IMR-90 (cell line): ENCODE measurements at regions not wholly inside any gene's neighbourhood (a gene's known extent, or its start where the extent isn't known, plus 50 kb on each side); places are given as distances from the start of the nearest gene placed in this dataset.

Experiments
- ATAC-seq: fragments of 200-7000 bp; cut with Tn5 transposase; 2 replicates; pipeline ENCODE4 v1.9.1; 2020; ENCODE audit warnings: low read depth, mild to moderate bottlenecking, moderate library complexity
- BruUV-seq: library from RNA; stranded (reverse); fragments of 400-500 nt; replicated peaks from 2 replicates; lab custom pipeline; 2021; lab: Mats Ljungman, UMichigan
- CTCF ChIA-PET: fragments of 300-600 bp; formaldehyde crosslinking; extraction: SDS; loops from one replicate; lab custom pipeline; 2021; ENCODE audit warnings: antibody characterized with exemption; lab: Yijun Ruan, JAX
- POLR2A ChIA-PET: fragments of 300-600 bp; sonication (Branson Sonifier 250); formaldehyde crosslinking; loops from one replicate; lab custom pipeline; 2022; ENCODE audit warnings: antibody characterized with exemption; ENCODE audit not compliant: unreplicated experiment; lab: Charles Lee
- DNase-seq: peaks from one replicate; pipeline ENCODE4 v3.0.0; 2013
- H2AFZ ChIP-seq: replicated peaks from 2 replicates; pipeline ENCODE3; 2013; ENCODE audit warnings: low read length, mild to moderate bottlenecking; ENCODE audit not compliant: poor library complexity
- H2AK5ac ChIP-seq: 2 replicates; pipeline ENCODE4 v1.6.1; 2013; ENCODE audit warnings: low read depth, low read length, inconsistent platforms
- H2AK9ac ChIP-seq: replicated peaks from 2 replicates; pipeline ENCODE3; 2013; ENCODE audit warnings: mild to moderate bottlenecking, low read depth, low read length, moderate library complexity; ENCODE audit not compliant: poor library complexity
- H2BK120ac ChIP-seq: 2 replicates; pipeline ENCODE4 v1.6.1; 2013; ENCODE audit warnings: low read depth, low read length, inconsistent platforms
- H2BK15ac ChIP-seq: 3 replicates; pipeline ENCODE4 v1.6.1; 2013; ENCODE audit warnings: low read depth, low read length, inconsistent platforms
- H2BK20ac ChIP-seq: 2 replicates; pipeline ENCODE4 v1.6.1; 2013; ENCODE audit warnings: low read depth, mild to moderate bottlenecking, inconsistent platforms, low read length, moderate library complexity
- H2BK5ac ChIP-seq: 2 replicates; pipeline ENCODE4 v1.6.1; 2013; ENCODE audit warnings: mild to moderate bottlenecking, low read depth, low read length, inconsistent platforms; ENCODE audit not compliant: poor library complexity, severe bottlenecking
- H3K14ac ChIP-seq: replicated peaks from 2 replicates; pipeline ENCODE4 v1.6.1; 2013; ENCODE audit warnings: low read depth, low read length, inconsistent platforms
- H3K18ac ChIP-seq: 2 replicates; pipeline ENCODE4 v1.6.1; 2013; ENCODE audit warnings: low read depth, low read length, control low read depth
- H3K23ac ChIP-seq: 2 replicates; pipeline ENCODE4 v1.6.1; 2013; ENCODE audit warnings: low read depth, low read length, inconsistent platforms
- H3K27ac ChIP-seq: 2 replicates; pipeline ENCODE4 v1.5.1; 2013; ENCODE audit warnings: mild to moderate bottlenecking, control low read depth, low read length; ENCODE audit not compliant: insufficient read depth
- H3K27me3 ChIP-seq: 2 replicates; pipeline ENCODE4 v1.6.1; 2013; ENCODE audit warnings: low read length; ENCODE audit not compliant: control insufficient read depth, insufficient read depth
- H3K36me3 ChIP-seq: 2 replicates; pipeline ENCODE4 v1.6.1; 2013; ENCODE audit warnings: low read length, mixed read lengths; ENCODE audit not compliant: control insufficient read depth, insufficient read depth
- H3K4ac ChIP-seq: 2 replicates; pipeline ENCODE4 v1.6.1; 2013; ENCODE audit warnings: low read depth, low read length, inconsistent platforms
- H3K4me1 ChIP-seq: 2 replicates; pipeline ENCODE4 v1.6.1; 2013; ENCODE audit warnings: low read length, mixed read lengths; ENCODE audit not compliant: control insufficient read depth, insufficient read depth
- H3K4me2 ChIP-seq: 2 replicates; pipeline ENCODE4 v1.6.1; 2013; ENCODE audit warnings: low read depth, mild to moderate bottlenecking, control low read depth, low read length, moderate library complexity
- H3K4me3 ChIP-seq: 2 replicates; pipeline ENCODE4 v1.5.1; 2013; ENCODE audit warnings: low read depth, mild to moderate bottlenecking, control low read depth, low read length, moderate library complexity; ENCODE audit not compliant: insufficient read depth
- H3K56ac ChIP-seq: 2 replicates; pipeline ENCODE4 v1.6.1; 2013; ENCODE audit warnings: low read length, inconsistent platforms; ENCODE audit not compliant: insufficient read depth; ENCODE audit errors: extremely low read depth
- H3K79me1 ChIP-seq, 2 experiments: 2 replicates each; pipeline ENCODE4 v1.6.1; 2013; ENCODE audit warnings: low read length in 2 of 2, inconsistent platforms in 1 of 2, low read depth in 1 of 2
- H3K9ac ChIP-seq: 2 replicates; pipeline ENCODE4 v1.6.1; 2013; ENCODE audit warnings: low read depth, low read length, control low read depth
- H3K9me1 ChIP-seq: 2 replicates; pipeline ENCODE4 v1.6.1; 2013; ENCODE audit warnings: low read length, inconsistent platforms; ENCODE audit not compliant: insufficient read depth
- H3K9me3 ChIP-seq: 2 replicates; pipeline ENCODE4 v1.6.1; 2013; ENCODE audit warnings: low read length; ENCODE audit not compliant: control insufficient read depth, insufficient read depth
- H4K20me1 ChIP-seq: 2 replicates; pipeline ENCODE4 v1.6.1; 2013; ENCODE audit warnings: low read length, inconsistent platforms; ENCODE audit not compliant: insufficient read depth
- H4K5ac ChIP-seq: 2 replicates; pipeline ENCODE4 v1.6.1; 2013; ENCODE audit warnings: mild to moderate bottlenecking, low read depth, low read length, control low read depth
- H4K8ac ChIP-seq, 2 experiments: 2 replicates each; pipeline ENCODE4 v1.6.1; 2013; ENCODE audit warnings: low read depth in 2 of 2, low read length in 2 of 2, control low read depth in 1 of 2, inconsistent platforms in 1 of 2
- H4K91ac ChIP-seq: 2 replicates; pipeline ENCODE4 v1.6.1; 2013; ENCODE audit warnings: low read depth, low read length, inconsistent platforms; ENCODE audit not compliant: insufficient read depth
- BHLHE40 ChIP-seq: fragments of 150-350 bp; IDR thresholded peaks from 2 replicates; pipeline ENCODE4 v1.6.1; 2016; ENCODE audit warnings: mild to moderate bottlenecking, low read depth, low read length
- CEBPB ChIP-seq: IDR thresholded peaks from 2 replicates; pipeline ENCODE4 v1.6.1; 2012; ENCODE audit warnings: low read depth, low read length, improper control_type of control experiment
- CHD1 ChIP-seq: IDR thresholded peaks from 2 replicates; pipeline ENCODE4 v1.6.1; 2012; ENCODE audit warnings: low read depth, low read length, improper control_type of control experiment
- CTCF ChIP-seq: conservative IDR thresholded peaks from 2 replicates; pipeline ENCODE4 v1.5.1; 2012; ENCODE audit warnings: mild to moderate bottlenecking, low read depth, low read length, improper control_type of control experiment
- ELK1 ChIP-seq: fragments of 150-350 bp; IDR thresholded peaks from 2 replicates; pipeline ENCODE4 v1.6.1; 2016; ENCODE audit warnings: low read depth, mild to moderate bottlenecking, low read length, moderate library complexity, borderline replicate concordance
- FOS ChIP-seq: fragments of 150-350 bp; IDR thresholded peaks from 2 replicates; pipeline ENCODE4 v1.6.1; 2016; ENCODE audit warnings: low read depth, low read length
- MAFK ChIP-seq: IDR thresholded peaks from 2 replicates; pipeline ENCODE4 v1.6.1; 2012; ENCODE audit warnings: low read depth, low read length, improper control_type of control experiment
- MAZ ChIP-seq: IDR thresholded peaks from 2 replicates; pipeline ENCODE4 v1.6.1; 2012; ENCODE audit warnings: low read depth, mild to moderate bottlenecking, low read length, improper control_type of control experiment, moderate library complexity, borderline replicate concordance
- MXI1 ChIP-seq: IDR thresholded peaks from 2 replicates; pipeline ENCODE4 v1.6.1; 2012; ENCODE audit warnings: low read depth, mild to moderate bottlenecking, low read length, moderate library complexity, borderline replicate concordance
- NFE2L2 ChIP-seq: fragments of 150-350 bp; IDR thresholded peaks from 2 replicates; pipeline ENCODE4 v1.6.1; 2016; ENCODE audit warnings: low read depth, mild to moderate bottlenecking, low read length
- POLR2A ChIP-seq: IDR thresholded peaks from 2 replicates; pipeline ENCODE4 v1.6.1; 2012; ENCODE audit warnings: mild to moderate bottlenecking, low read depth, low read length
- RAD21 ChIP-seq: IDR thresholded peaks from 2 replicates; pipeline ENCODE4 v1.6.1; 2012; ENCODE audit warnings: low read length, improper control_type of control experiment
- RCOR1 ChIP-seq: IDR thresholded peaks from 2 replicates; pipeline ENCODE4 v1.6.1; 2012; ENCODE audit warnings: mild to moderate bottlenecking, low read length, improper control_type of control experiment; ENCODE audit not compliant: insufficient replicate concordance
- RFX5 ChIP-seq: IDR thresholded peaks from 2 replicates; pipeline ENCODE4 v1.8.0; 2012; ENCODE audit warnings: low read depth, mild to moderate bottlenecking, low read length, moderate library complexity
- SMC3 ChIP-seq: fragments of 150-350 bp; IDR thresholded peaks from 2 replicates; pipeline ENCODE4 v1.6.1; 2016; ENCODE audit warnings: low read depth, mild to moderate bottlenecking, antibody characterized with exemption, low read length, moderate library complexity
- USF2 ChIP-seq: fragments of 150-350 bp; IDR thresholded peaks from 2 replicates; pipeline ENCODE4 v1.6.1; 2017; ENCODE audit warnings: mild to moderate bottlenecking, antibody characterized with exemption, low read length, low read depth
- WGBS, 2 experiments: methylation state at CpG; one replicate each; pipeline versions ENCODE4 v1.1.5 to v1.1.7; 2013; ENCODE audit warnings: missing lambda C conversion rate in 2 of 2; ENCODE audit not compliant: insufficient read length in 1 of 2; ENCODE audit errors: extremely low coverage in 2 of 2; 5-methylcytosine and 5-hydroxymethylcytosine counted together
- dilution Hi-C: fragments of 300-500 bp; cut with HindIII; formaldehyde crosslinking; loops from one replicate; pipeline ENCODE4 v1.14.3; 2018; ENCODE audit warnings: low sequenced_read_pairs; ENCODE audit not compliant: unreplicated experiment
- in situ Hi-C: fragments of 300-500 bp; cut with MboI; formaldehyde crosslinking; loops from 3 replicates; pipeline ENCODE4 v1.14.3; 2019; ENCODE audit warnings: low sequenced_read_pairs, inconsistent platforms, mixed read lengths
- intact Hi-C: fragments of 100-400 bp; cut with micrococcal nuclease; formaldehyde crosslinking; loops from 2 replicates; pipeline ENCODE4 v1.10.0; 2022

DNA sequence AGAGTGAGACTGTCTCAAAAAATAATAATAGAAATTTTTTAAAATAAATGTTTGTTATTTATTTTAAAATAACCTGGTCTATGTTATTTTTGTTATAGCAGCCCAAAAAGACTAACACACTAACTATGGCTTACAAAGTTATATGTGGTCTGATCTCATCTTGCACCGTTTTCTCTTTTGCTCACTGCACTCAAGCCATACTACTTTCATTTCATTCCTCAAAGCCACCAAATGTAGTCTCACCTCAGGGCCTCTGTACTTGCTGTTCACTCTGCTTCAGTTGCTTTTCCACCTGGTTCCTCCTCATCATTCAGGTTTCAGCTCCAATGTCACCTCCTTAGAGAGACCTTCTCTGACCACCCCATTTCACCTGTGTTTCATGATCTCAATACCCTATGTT, 55.2 kb upstream of the MDM1 start:
- no peak for DNase-seq
- ATAC-seq, result no peak
- Histone ChIP-seq H3K9ac (no peak overlapping the region), H3K36me3 (no peaks in the 10 kb centered on the region), H3K4me1 (no peaks in the 10 kb centered on the region), H3K4me2 (no peak overlapping the region), H2AFZ (no peak overlapping the region), H3K14ac (no peak overlapping the region), H4K91ac (no peak overlapping the region), H2BK120ac (no peak overlapping the region), H3K23ac (no peak overlapping the region), H4K5ac (no peak overlapping the region), H2BK15ac (no peak overlapping the region), H3K9me1 (no peaks in the 10 kb centered on the region; the same call in 1 of the 2 replicates), H3K79me1 (no peaks in the 10 kb centered on the region), H3K18ac (no peak overlapping the region), H4K20me1 (no peaks in the 10 kb centered on the region), H3K27ac (no peak overlapping the region), H3K4me3 (no peak overlapping the region), H3K27me3 (peaks cover 11% of the 10 kb centered on the region), H2BK20ac (no peak overlapping the region), H3K4ac (no peak overlapping the region), H2AK5ac (no peak overlapping the region), H4K8ac (no peak overlapping the region), H2AK9ac (no peak overlapping the region), H2BK5ac (no peak overlapping the region), H3K9me3 (peaks cover 7% of the 10 kb centered on the region), H3K56ac (no peak overlapping the region)
- ChIA-PET POLR2A (no interaction called here), CTCF (interaction anchor here (1.3 kb wide), 1 partner anchor 16 kb away, joined by 4 read pairs; no protein-coding TSS in a partner anchor)
- TF ChIP-seq BHLHE40 (no peak), POLR2A (no peak), CHD1 (no peak), NFE2L2 (no peak), MAZ (no peak), RFX5 (no peak), CEBPB (no peak), MAFK (no peak), SMC3 (no peak), USF2 (no peak), CTCF (no peak), RCOR1 (no peak), RAD21 (no peak), ELK1 (no peak), MXI1 (no peak), FOS (no peak)
- no TSS peak for BruUV-seq
- intact Hi-C loops (no loop called here), dilution Hi-C loops (no loop called here), in situ Hi-C loops (no loop called here)
- WGBS, 2 experiments, result 83% methylated on average over 1 of the region's 1 CpG; no CpG with 5 or more reads in 1 of the 2 experiments
